ENCODE measurements at regions not wholly inside any gene's neighbourhood (a gene's known extent, or its start where the extent isn't known, plus 50 kb on each side); places are given as distances from the start of the nearest gene placed in this dataset.

DNA sequence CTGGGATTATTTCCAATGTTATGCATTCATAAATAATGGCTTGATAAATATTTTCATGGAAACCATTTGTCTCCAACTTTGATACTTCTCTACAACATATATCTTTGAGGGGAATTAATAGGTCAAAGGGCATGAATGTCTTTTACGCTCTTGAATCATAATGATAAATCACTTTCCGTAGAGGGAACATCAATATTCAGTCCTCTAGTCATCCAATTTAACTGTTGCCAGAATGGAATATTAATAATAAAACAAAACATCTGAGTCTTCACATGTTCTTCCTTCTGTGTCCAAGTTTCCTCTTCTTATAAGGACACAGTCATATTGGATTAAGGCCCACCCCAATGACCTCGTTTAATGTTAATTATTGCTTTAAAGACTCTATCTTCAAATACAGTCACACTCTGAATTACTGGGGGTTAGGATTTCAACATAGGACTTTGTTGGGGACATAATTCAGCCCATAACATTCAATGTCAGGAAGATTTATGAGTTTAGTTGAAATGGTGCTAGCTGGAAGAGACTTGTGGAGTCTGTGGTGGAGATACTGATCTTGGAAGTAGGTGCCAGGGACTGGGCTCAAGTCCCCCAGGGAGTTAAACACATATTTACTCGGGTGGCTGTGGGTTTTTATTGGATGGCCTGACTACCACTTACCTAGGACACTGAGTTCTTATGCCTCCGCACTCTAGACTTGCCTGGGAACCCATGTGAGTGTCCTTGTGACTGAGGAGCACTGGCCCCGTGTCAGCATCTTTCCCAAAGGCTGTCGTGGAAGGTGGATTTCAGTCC is 85.0 kb upstream of the SEC11C start:
- Mint-ChIP-seq H3K27me3 (peaks cover 6% of the 10 kb centered on the region), H3K4me3 (ENCODE audit: low read depth) (no peak overlapping the region), H3K27ac (no peak overlapping the region), H3K36me3 (ENCODE audit: insufficient read depth) (no peaks in the 10 kb centered on the region), H3K9me3 (ENCODE audit: low read depth) (no peaks in the 10 kb centered on the region), H3K4me1 (ENCODE audit: low read depth) (peaks cover 17% of the 10 kb centered on the region)
- DNase-seq (ENCODE audit: low spot score, unreplicated experiment), result no peak
- TF ChIP-seq, protein P1, sequence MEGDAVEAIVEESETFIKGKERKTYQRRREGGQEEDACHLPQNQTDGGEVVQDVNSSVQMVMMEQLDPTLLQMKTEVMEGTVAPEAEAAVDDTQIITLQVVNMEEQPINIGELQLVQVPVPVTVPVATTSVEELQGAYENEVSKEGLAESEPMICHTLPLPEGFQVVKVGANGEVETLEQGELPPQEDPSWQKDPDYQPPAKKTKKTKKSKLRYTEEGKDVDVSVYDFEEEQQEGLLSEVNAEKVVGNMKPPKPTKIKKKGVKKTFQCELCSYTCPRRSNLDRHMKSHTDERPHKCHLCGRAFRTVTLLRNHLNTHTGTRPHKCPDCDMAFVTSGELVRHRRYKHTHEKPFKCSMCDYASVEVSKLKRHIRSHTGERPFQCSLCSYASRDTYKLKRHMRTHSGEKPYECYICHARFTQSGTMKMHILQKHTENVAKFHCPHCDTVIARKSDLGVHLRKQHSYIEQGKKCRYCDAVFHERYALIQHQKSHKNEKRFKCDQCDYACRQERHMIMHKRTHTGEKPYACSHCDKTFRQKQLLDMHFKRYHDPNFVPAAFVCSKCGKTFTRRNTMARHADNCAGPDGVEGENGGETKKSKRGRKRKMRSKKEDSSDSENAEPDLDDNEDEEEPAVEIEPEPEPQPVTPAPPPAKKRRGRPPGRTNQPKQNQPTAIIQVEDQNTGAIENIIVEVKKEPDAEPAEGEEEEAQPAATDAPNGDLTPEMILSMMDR (IDR thresholded peaks at IDR 0.05; ENCODE audit: unreplicated experiment), result no peak

DNA sequence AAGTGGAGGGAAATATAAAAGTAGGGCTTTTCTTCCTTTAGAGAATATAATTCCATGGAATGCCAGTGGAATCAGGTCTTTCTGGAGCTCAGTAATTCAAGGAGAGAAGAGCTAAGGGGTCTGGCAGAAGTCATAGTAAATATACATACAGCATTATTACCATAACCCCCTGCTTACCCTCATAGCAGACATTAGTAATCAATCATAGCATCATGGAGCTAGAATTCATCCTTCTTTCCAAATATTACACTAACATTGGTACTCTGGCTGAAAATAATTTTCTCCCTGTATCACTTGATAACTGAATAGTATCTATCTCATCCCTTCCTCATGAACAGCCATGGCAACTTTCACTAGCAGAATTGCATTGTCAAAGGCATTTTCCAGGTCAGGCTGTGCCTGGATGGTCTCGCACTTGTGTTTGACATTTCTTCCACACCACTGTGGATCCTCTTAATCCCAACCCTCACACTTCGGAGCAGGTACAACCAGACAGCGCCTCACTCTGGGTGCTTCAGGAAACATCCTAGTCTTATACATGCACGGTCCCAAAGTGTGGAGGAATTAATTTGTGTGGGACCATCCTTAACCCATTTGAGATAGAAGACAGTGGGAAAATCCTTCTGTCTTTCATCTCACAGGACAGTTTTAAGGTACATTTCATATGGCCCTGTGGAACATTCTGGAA is 84.2 kb upstream of the SEC11C start:
- Mint-ChIP-seq H3K27me3 (peaks cover 9% of the 10 kb centered on the region), H3K27ac (no peak overlapping the region), H3K4me1 (ENCODE audit: low read depth) (peaks cover 15% of the 10 kb centered on the region), H3K9me3 (ENCODE audit: low read depth) (no peaks in the 10 kb centered on the region), H3K4me3 (ENCODE audit: low read depth) (no peak overlapping the region), H3K36me3 (ENCODE audit: insufficient read depth) (no peaks in the 10 kb centered on the region)
- no peak for DNase-seq (ENCODE audit: low spot score, unreplicated experiment)
- TF ChIP-seq, protein P1 (IDR thresholded peaks at IDR 0.05; ENCODE audit: unreplicated experiment), result no peak

- H3K4me3 Mint-ChIP-seq (ENCODE audit: low read depth), result no peak overlapping the region
- no peak overlapping the region for H3K27ac Mint-ChIP-seq
- TF ChIP-seq, protein P1 (IDR thresholded peaks at IDR 0.05; ENCODE audit: unreplicated experiment), result peak; percentile 93
- H3K4me1 Mint-ChIP-seq (ENCODE audit: low read depth), result peaks cover 15% of the 10 kb centered on the region
- no peaks in the 10 kb centered on the region for H3K36me3 Mint-ChIP-seq (ENCODE audit: insufficient read depth)
- H3K9me3 Mint-ChIP-seq (ENCODE audit: low read depth), result no peaks in the 10 kb centered on the region
- H3K27me3 Mint-ChIP-seq, result peaks cover 12% of the 10 kb centered on the region
- DNase-seq (ENCODE audit: low spot score, unreplicated experiment), result peak; percentile 72
Measured at GRCh38 chr18:59056706-59057492, 82.8 kb upstream of the SEC11C start.

- TF ChIP-seq, protein P1 (IDR thresholded peaks at IDR 0.05; ENCODE audit: unreplicated experiment), result no peak
- H3K27ac Mint-ChIP-seq, result no peak overlapping the region
- H3K4me3 Mint-ChIP-seq (ENCODE audit: low read depth), result no peak overlapping the region
- peaks cover 15% of the 10 kb centered on the region for H3K4me1 Mint-ChIP-seq (ENCODE audit: low read depth)
- DNase-seq (ENCODE audit: low spot score, unreplicated experiment), result no peak
- H3K9me3 Mint-ChIP-seq (ENCODE audit: low read depth), result no peaks in the 10 kb centered on the region
- peaks cover 12% of the 10 kb centered on the region for H3K27me3 Mint-ChIP-seq
- H3K36me3 Mint-ChIP-seq (ENCODE audit: insufficient read depth), result no peaks in the 10 kb centered on the region
Measured at GRCh38 chr18:59057493-59057795, 82.2 kb upstream of the SEC11C start.

GRCh38 chr18:59057969-59058368 is 81.7 kb upstream of the SEC11C start:
- H3K27ac Mint-ChIP-seq, result no peak overlapping the region
- DNase-seq (ENCODE audit: low spot score, unreplicated experiment), result no peak
- H3K36me3 Mint-ChIP-seq (ENCODE audit: insufficient read depth), result no peaks in the 10 kb centered on the region
- H3K4me3 Mint-ChIP-seq (ENCODE audit: low read depth), result no peak overlapping the region
- peaks cover 14% of the 10 kb centered on the region for H3K4me1 Mint-ChIP-seq (ENCODE audit: low read depth)
- peaks cover 12% of the 10 kb centered on the region for H3K27me3 Mint-ChIP-seq
- TF ChIP-seq, protein P1 (IDR thresholded peaks at IDR 0.05; ENCODE audit: unreplicated experiment), result no peak
- H3K9me3 Mint-ChIP-seq (ENCODE audit: low read depth), result no peaks in the 10 kb centered on the region
